ENCODE measurements at regions not wholly inside any gene's neighbourhood (a gene's known extent, or its start where the extent isn't known, plus 50 kb on each side); places are given as distances from the start of the nearest gene placed in this dataset.

DNA sequence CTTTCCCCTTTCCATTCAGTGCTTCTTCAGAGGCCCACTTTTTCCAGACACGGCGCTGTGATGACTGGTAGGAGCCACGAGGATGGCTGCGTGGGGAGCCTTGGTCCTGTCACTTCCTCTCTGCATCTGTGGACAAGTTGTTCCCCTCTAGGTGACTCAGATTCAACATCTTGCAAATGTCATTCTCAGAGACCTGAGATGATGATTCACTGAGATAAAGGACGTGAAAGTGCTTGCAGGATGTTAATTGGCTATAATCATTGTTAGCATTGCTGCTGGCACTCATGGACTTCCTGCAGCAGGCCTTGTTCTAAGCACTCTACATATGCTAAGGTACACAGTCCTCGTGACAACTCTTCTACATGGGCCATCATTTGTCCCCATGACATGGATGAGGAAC, 489.8 kb upstream of the ZMIZ1 start:
- DNase-seq, result no peak

- no peak for DNase-seq
Observed at GRCh38 chr10:78579576-78579975, 489.2 kb upstream of the ZMIZ1 start.

GRCh38 chr10:78579995-78580394, 488.8 kb upstream of the ZMIZ1 start:
- no peak for DNase-seq

DNA sequence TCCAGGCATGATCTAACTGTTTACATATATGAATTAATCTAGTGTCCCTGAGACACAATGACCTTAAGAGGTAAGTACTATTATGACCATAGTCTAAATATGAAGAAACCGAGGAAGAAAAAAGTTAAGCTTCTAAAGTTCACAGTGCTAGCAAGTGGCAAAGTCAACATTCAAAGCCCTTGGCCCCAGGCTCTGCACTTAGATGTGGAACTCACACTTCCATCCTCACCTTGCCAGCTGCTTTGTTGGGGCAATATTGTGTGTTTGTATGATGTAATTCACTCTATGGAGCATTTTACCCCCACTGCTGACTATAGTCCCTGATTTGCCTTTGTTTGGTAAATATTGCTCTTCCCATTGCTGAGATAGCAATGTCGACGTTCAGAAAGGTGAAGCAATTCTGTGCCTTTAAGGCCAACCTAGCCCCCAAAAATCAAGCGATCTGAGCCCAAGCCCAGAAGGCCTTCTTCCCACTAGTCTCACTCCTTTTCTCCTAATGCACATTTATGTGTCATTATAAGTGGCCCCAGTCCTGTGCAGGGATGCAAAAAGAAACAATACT, 487.6 kb upstream of the ZMIZ1 start:
- no peak for DNase-seq

DNA sequence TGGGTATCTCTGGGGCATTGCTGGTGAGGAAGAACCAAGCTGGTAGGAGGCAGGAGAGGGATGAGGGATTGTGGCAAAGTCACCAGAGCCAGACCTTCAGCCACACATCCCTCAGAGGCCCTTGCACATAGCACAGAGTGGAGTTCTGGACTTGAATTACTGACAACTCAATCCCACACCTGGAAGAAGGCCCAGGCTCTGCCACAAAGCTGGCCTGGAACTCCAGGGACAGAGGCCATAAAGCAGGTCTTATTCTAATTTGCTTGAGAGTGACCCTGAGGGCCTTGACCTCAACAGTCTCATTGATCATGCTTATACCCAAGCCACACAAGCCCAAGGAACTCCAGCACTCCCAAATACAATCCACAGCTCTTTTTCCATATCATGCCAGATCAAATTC, 486.2 kb upstream of the ZMIZ1 start:
- no peak for DNase-seq

DNA sequence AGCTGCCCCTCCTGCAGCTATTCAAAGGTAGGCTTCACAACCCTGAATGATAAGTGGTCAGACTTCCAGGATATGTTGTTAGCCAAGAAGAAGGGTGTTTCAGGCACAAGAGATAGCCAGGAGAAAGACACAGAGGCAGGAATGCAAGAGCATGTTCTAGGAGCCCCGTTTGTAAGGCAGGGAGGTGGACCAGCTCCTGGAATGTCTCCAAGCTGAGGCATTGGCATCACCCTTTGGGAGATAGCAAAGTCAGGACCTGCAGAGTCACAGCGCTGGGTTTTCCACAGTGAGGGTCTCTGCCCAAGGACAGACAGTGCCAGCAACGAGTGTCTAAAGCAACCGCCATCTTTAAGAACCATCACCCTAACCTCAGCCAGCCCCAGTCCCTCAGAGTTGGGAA, 484.5 kb upstream of the ZMIZ1 start:
- DNase-seq, result no peak

GRCh38 chr10:78584681-78585080, 484.1 kb upstream of the ZMIZ1 start:
- no peak for DNase-seq

DNA sequence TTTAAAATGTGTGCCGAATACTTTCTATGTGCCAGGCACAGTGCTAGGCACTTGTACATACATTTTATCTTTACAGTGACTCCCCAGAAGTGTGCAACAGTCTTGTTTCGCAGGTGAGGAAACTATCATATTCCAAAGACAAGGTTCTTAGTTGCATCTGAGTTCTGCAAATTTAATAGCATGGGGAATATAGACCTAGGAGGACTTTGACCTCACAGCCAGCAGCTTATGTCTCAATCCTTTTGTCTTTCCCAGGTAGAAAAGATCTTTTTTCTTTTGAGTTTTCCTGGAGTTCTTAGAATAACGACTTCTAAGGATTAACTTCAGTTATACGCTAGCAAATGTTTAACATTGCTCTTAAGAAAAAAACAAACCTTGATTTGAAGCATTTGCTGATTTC, 482.8 kb upstream of the ZMIZ1 start:
- DNase-seq, result no peak

GRCh38 chr10:78588194-78588811, 480.5 kb upstream of the ZMIZ1 start:
- DNase-seq, result no peak

DNA sequence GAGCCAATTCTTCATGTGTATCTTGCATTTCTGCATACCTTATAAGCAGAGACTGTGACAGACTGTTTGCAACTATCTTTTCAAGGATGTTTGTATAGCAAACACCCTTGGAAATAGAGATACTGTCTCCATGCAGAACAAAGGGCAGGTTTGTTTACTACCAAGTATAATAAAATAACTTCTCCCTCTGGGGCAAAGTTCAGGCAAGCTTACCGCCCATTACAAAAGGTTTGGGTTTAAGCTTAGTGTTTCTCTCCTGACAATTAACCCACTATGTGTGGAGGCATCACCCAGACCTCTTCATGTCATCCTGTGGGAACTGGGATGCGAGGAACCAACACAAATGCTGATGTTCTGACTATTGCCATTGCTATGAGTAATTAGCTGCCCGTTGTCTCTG, 479.1 kb upstream of the ZMIZ1 start:
- DNase-seq, result no peak

DNA sequence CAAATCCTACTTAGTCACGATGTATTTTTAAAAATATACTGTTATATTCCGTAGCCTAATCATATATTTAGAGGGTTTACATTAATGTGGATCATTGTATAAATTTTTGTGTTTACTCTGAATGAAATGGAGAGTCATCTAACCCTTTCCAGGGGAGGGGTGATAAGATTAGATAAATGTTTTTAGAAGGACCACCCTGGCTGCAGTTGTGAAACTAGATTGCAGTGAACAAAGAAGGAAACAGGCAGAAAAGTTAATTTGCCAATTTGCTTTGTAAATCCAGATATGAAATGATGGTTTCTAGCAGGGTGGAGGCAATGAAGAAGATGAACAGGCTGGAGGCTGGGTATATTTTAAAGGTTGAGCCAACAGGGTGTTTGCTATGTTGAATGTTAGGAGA, 477.7 kb upstream of the ZMIZ1 start:
- no peak for DNase-seq

- DNase-seq, result no peak
Observed at GRCh38 chr10:78594559-78595268, 474.1 kb upstream of the ZMIZ1 start.

GRCh38 chr10:78595269-78595619, 473.5 kb upstream of the ZMIZ1 start:
- DNase-seq, result no peak

DNA sequence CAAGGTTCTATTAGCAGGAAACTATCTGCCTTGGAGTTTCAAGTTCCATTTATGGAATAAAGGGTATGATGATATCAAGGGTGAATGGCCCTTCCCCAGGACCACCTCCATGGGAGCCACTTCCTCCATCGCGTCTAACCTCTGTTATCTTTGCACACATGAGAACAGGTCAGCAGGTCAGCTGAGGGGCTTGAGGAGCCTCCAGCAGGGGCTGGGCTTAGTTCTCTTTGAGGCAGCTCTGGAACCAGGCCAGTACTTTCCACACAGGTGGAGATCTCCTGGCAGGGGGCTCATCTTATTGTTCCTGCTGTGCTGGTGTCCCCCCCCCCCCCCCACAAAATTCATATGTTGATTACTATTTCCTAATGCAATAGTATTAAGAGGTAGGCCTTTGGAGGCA, 472.2 kb upstream of the ZMIZ1 start:
- no peak for DNase-seq

- no peak for DNase-seq
Observed at GRCh38 chr10:78597796-78598555, 470.8 kb upstream of the ZMIZ1 start.

GRCh38 chr10:78599122-78599853, 469.5 kb upstream of the ZMIZ1 start:
- no peak for DNase-seq

DNA sequence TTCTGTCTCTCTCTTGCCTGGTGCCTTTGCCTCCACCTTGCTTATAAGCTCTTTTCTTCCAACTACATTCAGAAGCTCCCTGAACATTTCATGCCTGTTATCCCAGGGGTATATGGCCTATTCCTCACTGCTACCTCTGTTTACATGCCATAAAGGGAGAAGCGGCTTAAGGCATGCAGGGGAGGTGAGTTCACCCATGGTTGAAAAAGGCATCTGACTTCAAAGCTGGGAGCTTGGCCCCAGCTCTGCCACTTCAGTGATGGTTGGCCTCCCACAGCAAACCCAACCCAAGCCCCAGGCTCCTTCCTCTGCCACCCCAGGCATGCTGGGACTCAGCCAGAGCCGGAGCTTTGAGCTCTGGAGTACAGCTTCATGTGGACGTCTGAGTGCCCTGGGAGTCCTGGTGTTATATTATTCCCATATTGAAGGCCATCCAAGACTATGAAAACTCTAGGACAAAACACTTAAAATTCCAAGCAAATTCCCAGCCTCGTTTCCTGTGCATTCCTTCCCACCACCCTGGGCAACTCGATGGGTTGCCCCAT, 468.6 kb upstream of the ZMIZ1 start:
- no peak for DNase-seq

DNA sequence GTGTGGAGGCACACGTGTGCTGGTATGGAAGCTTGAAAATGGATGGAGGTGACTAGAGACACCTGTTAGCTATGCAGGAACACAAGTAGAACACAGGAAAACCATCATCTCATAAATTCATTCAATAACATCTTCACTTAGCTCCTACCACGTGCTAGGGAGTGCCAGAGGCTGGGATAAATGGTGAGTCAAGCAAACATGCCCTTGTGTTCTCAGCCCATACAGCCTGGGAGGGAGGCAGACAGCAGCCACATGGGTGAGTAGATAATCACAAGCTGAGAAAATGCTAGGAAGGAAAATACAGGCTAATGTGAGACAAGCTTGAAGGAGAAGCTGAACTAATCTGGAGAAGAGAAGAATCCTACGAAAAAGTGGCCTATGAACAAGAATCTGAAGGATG, 468.0 kb upstream of the ZMIZ1 start:
- DNase-seq, result no peak

DNA sequence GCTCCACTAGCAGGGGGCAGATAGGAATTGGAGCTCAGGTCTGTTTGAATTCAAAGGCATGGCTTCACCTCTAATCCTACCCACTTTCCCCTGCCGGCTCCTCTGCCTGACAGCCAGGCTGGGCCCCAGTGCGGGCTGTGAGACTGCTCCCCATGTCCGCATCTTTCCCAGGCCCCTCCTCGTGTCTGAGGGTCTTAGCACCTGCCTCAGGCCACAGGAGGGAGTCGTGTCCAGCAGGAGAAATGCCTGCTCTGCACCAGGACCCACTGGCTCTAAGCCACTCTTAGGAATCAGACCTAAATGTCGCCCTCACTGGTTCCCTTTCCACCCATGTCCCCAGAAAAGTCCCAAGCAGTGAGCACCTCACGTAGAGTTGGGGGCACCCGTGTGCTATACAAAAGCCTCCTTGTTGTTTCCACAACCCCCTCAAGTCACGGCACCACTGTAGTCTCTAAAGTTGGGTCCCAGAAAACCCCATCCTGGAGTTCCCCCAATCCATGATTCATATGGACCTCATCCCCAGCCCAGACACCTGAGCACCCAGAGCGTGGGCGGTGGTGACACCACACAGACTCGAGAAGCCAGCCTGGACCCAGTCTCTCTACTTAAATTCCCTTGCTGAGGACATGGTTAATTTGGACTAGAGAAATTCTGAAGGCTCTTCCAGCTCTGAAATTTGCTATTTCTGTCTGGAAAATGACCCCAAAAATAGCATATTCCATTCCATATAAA, 466.4 kb upstream of the ZMIZ1 start:
- DNase-seq, result no peak

GRCh38 chr10:78604286-78604685, 464.5 kb upstream of the ZMIZ1 start:
- no peak for DNase-seq

- no peak for DNase-seq
Observed at GRCh38 chr10:78604721-78605120, 464.0 kb upstream of the ZMIZ1 start.

DNA sequence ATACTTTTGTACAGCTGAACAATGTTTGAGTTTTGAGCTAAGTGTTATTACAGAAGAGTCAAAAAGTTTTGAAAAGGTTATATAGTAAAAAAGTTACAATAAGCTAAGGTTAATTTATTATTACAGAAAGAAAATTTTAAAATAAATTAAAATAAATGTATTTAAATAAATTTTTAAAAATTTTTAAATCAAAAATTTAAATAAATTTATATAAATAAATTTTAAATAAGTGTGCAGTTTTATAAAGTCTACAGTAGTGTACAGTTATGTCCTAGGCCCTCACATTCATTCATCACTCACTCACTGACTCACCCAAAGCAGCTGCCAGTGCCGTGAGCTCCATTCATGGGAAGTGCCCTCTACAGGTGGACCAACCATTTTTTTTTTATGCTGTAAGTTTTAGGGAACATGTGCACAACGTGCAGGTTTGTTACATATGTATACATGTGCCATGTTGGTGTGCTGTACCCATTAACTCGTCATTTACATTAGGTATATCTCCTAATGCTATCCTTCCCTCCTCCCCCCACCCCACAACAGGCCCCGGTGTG, 462.9 kb upstream of the ZMIZ1 start:
- no peak for DNase-seq

All from activated CD4-positive, alpha-beta T cell treated with anti-CD3 and anti-CD28 coated beads for 1 hour (primary cell).